ENCODE measurements at regions not wholly inside any gene's neighbourhood (a gene's known extent, or its start where the extent isn't known, plus 50 kb on each side); places are given as distances from the start of the nearest gene placed in this dataset.

DNA sequence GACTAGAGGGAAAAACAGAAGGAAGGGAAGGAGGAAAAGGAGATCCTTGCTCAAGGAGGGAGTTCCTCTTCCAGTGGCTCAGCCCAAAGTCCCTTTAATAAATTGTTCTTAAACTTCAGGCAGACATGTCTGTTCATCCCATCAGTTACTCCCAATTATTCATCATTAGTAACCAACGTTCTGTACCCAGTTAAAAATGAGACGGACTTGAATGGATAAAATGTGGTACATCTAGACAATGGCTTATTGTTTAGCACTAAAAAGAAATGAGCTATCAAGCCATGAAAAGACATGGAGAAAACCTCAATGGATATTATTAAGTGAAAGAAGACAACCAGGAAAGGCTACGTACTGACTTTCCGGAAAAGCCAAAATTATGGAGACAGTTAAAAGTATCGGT, 50.8 kb upstream of the ACSL3 start:
- H3K4me2 ChIP-seq (ENCODE audit: low read length), result no peak overlapping the region
- no peaks in the 10 kb centered on the region for H3K9me3 ChIP-seq (ENCODE audit: control insufficient read depth, insufficient read depth, low read length)
- H3K9me2 ChIP-seq (replicated peaks; ENCODE audit: control insufficient read depth, low read length), result no peaks in the 10 kb centered on the region
- TF ChIP-seq, protein P1, sequence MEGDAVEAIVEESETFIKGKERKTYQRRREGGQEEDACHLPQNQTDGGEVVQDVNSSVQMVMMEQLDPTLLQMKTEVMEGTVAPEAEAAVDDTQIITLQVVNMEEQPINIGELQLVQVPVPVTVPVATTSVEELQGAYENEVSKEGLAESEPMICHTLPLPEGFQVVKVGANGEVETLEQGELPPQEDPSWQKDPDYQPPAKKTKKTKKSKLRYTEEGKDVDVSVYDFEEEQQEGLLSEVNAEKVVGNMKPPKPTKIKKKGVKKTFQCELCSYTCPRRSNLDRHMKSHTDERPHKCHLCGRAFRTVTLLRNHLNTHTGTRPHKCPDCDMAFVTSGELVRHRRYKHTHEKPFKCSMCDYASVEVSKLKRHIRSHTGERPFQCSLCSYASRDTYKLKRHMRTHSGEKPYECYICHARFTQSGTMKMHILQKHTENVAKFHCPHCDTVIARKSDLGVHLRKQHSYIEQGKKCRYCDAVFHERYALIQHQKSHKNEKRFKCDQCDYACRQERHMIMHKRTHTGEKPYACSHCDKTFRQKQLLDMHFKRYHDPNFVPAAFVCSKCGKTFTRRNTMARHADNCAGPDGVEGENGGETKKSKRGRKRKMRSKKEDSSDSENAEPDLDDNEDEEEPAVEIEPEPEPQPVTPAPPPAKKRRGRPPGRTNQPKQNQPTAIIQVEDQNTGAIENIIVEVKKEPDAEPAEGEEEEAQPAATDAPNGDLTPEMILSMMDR (IDR thresholded peaks at IDR 0.05; ENCODE audit: low read depth, low read length, poor library complexity, severe bottlenecking), result no peak
- no peak for TF ChIP-seq EZH2phosphoT487 (IDR thresholded peaks at IDR 0.05; ENCODE audit: borderline replicate concordance, low read length)
- no peaks in the 10 kb centered on the region for H3F3A ChIP-seq (ENCODE audit: control insufficient read depth, insufficient read depth)
- H3K4me1 ChIP-seq (ENCODE audit: control insufficient read depth, low read length), result no peaks in the 10 kb centered on the region
- H3K27me3 ChIP-seq (ENCODE audit: control insufficient read depth, low read length), result peaks cover 7% of the 10 kb centered on the region
- H3K36me3 ChIP-seq (ENCODE audit: control insufficient read depth, low read length), result no peaks in the 10 kb centered on the region
- H3K4me3 ChIP-seq (ENCODE audit: low read length), result no peak overlapping the region
- H3K27ac ChIP-seq (ENCODE audit: low read depth, low read length), result no peak overlapping the region
- no peaks in the 10 kb centered on the region for H4K20me1 ChIP-seq (ENCODE audit: control insufficient read depth, insufficient read depth, low read depth, low read length)
- H3K79me2 ChIP-seq (ENCODE audit: control insufficient read depth, low read length), result no peaks in the 10 kb centered on the region
